Osteoblast (primary cell): ENCODE measurements at regions not wholly inside any gene's neighbourhood (a gene's known extent, or its start where the extent isn't known, plus 50 kb on each side); places are given as distances from the start of the nearest gene placed in this dataset.

Experiments used
- DNase-seq: peaks from one replicate; pipeline ENCODE4 v3.0.0; 2011; ENCODE audit warnings: low spot score, mixed read lengths; ENCODE audit not compliant: insufficient read length; ENCODE audit errors: missing footprints
- H2AFZ ChIP-seq: 2 replicates; pipeline ENCODE4 v1.6.0; 2011; ENCODE audit warnings: mild to moderate bottlenecking, low read length
- H3K27ac ChIP-seq: 2 replicates; pipeline ENCODE4 v1.5.1; 2011; ENCODE audit warnings: mild to moderate bottlenecking, low read depth, low read length, moderate library complexity
- H3K27me3 ChIP-seq: 2 replicates; pipeline ENCODE4 v1.6.0; 2012; ENCODE audit warnings: mild to moderate bottlenecking, control low read depth, inconsistent platforms, low read length, moderate library complexity; ENCODE audit not compliant: insufficient read depth
- H3K36me3 ChIP-seq: 2 replicates; pipeline ENCODE4 v1.5.1; 2011; ENCODE audit warnings: mild to moderate bottlenecking, low read length, control low read depth, moderate library complexity; ENCODE audit not compliant: insufficient read depth
- H3K4me1 ChIP-seq: 2 replicates; pipeline ENCODE4 v1.5.1; 2011; ENCODE audit warnings: mild to moderate bottlenecking, low read length, control low read depth, moderate library complexity; ENCODE audit not compliant: insufficient read depth
- H3K4me2 ChIP-seq: 2 replicates; pipeline ENCODE4 v1.6.0; 2011; ENCODE audit warnings: mild to moderate bottlenecking, low read length; ENCODE audit not compliant: insufficient read depth
- H3K4me3 ChIP-seq: fragments of 200-600 bp; sonication (generic); 3 replicates; pipeline ENCODE4 v1.5.1; 2012; ENCODE audit warnings: mild to moderate bottlenecking, low read length, inconsistent platforms; ENCODE audit not compliant: insufficient read depth
- H3K79me2 ChIP-seq: 2 replicates; pipeline ENCODE4 v1.6.0; 2012; ENCODE audit warnings: mild to moderate bottlenecking, low read length, control low read depth, inconsistent platforms; ENCODE audit not compliant: insufficient read depth
- H3K9me3 ChIP-seq: 2 replicates; pipeline ENCODE4 v1.5.1; 2011; ENCODE audit warnings: low read depth, low read length, control low read depth
- H4K20me1 ChIP-seq: 2 replicates; pipeline ENCODE4 v1.6.0; 2012; ENCODE audit warnings: mild to moderate bottlenecking, low read length, control low read depth; ENCODE audit not compliant: insufficient read depth
- CTCF ChIP-seq: IDR thresholded peaks from 2 replicates; pipeline ENCODE4 v1.5.1; 2011; ENCODE audit warnings: mild to moderate bottlenecking, low read depth, low read length, moderate library complexity; ENCODE audit errors: extremely low read depth

- H3K79me2 ChIP-seq, result no peaks in the 10 kb centered on the region
- no peak overlapping the region for H3K4me3 ChIP-seq
- H2AFZ ChIP-seq, result no peak overlapping the region
- no peaks in the 10 kb centered on the region for H4K20me1 ChIP-seq
- H3K4me1 ChIP-seq, result peaks cover 6% of the 10 kb centered on the region
- peak; percentile 47 for TF ChIP-seq CTCF
- H3K27me3 ChIP-seq, result peaks cover 2% of the 10 kb centered on the region
- no peak overlapping the region for H3K27ac ChIP-seq
- DNase-seq, result no peak
- peak overlapping the region; percentile 74 for H3K4me2 ChIP-seq
- no peaks in the 10 kb centered on the region for H3K9me3 ChIP-seq
- no peaks in the 10 kb centered on the region for H3K36me3 ChIP-seq
These were observed 278.6 kb downstream of the ADGRA3 start for GRCh38 chr4:22237155-22237751.

GRCh38 chr4:22235698-22236097 lies 280.2 kb downstream of the ADGRA3 start:
- no peak overlapping the region for H2AFZ ChIP-seq
- H3K4me2 ChIP-seq, result no peak overlapping the region
- no peak for DNase-seq
- H3K27ac ChIP-seq, result no peak overlapping the region
- no peak for TF ChIP-seq CTCF
- peaks cover 3% of the 10 kb centered on the region for H3K27me3 ChIP-seq
- H3K9me3 ChIP-seq, result no peaks in the 10 kb centered on the region
- H3K36me3 ChIP-seq, result no peaks in the 10 kb centered on the region
- no peaks in the 10 kb centered on the region for H3K79me2 ChIP-seq
- no peaks in the 10 kb centered on the region for H4K20me1 ChIP-seq
- H3K4me1 ChIP-seq, result peaks cover 6% of the 10 kb centered on the region
- no peak overlapping the region for H3K4me3 ChIP-seq

- no peak overlapping the region for H3K4me3 ChIP-seq
- H3K4me2 ChIP-seq, result no peak overlapping the region
- DNase-seq, result no peak
- H3K27ac ChIP-seq, result no peak overlapping the region
- no peaks in the 10 kb centered on the region for H3K9me3 ChIP-seq
- H3K4me1 ChIP-seq, result peaks cover 5% of the 10 kb centered on the region
- H3K36me3 ChIP-seq, result no peaks in the 10 kb centered on the region
- no peaks in the 10 kb centered on the region for H3K79me2 ChIP-seq
- H4K20me1 ChIP-seq, result no peaks in the 10 kb centered on the region
- peak overlapping the region; percentile 1 for H2AFZ ChIP-seq
- no peak for TF ChIP-seq CTCF
- H3K27me3 ChIP-seq, result peaks cover 3% of the 10 kb centered on the region
These were observed 282.6 kb downstream of the ADGRA3 start for GRCh38 chr4:22233230-22233629.

- Histone ChIP-seq H4K20me1 (no peaks in the 10 kb centered on the region), H3K9me3 (no peaks in the 10 kb centered on the region), H3K36me3 (no peaks in the 10 kb centered on the region), H2AFZ (no peak overlapping the region), H3K27ac (no peak overlapping the region), H3K4me2 (no peak overlapping the region), H3K4me3 (no peak overlapping the region), H3K27me3 (peaks cover 6% of the 10 kb centered on the region), H3K4me1 (no peaks in the 10 kb centered on the region), H3K79me2 (no peaks in the 10 kb centered on the region)
- no peak for TF ChIP-seq CTCF
- DNase-seq, result no peak
These were observed 272.4 kb upstream of the KCNIP4 start for GRCh38 chr4:22220965-22221364.
